DOHH2 (cell line): ENCODE measurements at regions not wholly inside any gene's neighbourhood (a gene's known extent, or its start where the extent isn't known, plus 50 kb on each side); places are given as distances from the start of the nearest gene placed in this dataset.

Experiments
- H3F3A ChIP-seq: fragments of 200-600 bp; sonication (generic), shearing (Covaris generic); 2 replicates; pipeline ENCODE4 v1.6.0; 2016; ENCODE audit warnings: antibody characterized with exemption, mild to moderate bottlenecking; ENCODE audit not compliant: control insufficient read depth, insufficient read depth
- H3K27ac ChIP-seq: fragments of 200-600 bp; sonication (generic); 2 replicates; pipeline ENCODE4 v1.5.1; 2014; ENCODE audit warnings: low read depth, mild to moderate bottlenecking, low read length, moderate library complexity
- H3K27me3 ChIP-seq: fragments of 200-600 bp; sonication (generic); 2 replicates; pipeline ENCODE4 v1.6.1; 2014; ENCODE audit warnings: mild to moderate bottlenecking, low read length, mixed read lengths; ENCODE audit not compliant: control insufficient read depth
- H3K36me3 ChIP-seq: fragments of 200-600 bp; sonication (generic); 2 replicates; pipeline ENCODE4 v1.6.1; 2014; ENCODE audit warnings: mild to moderate bottlenecking, low read length, moderate library complexity, mixed read lengths; ENCODE audit not compliant: control insufficient read depth
- H3K4me1 ChIP-seq: fragments of 200-600 bp; sonication (generic); 2 replicates; pipeline ENCODE4 v1.6.1; 2014; ENCODE audit warnings: mild to moderate bottlenecking, low read length, mixed read lengths; ENCODE audit not compliant: control insufficient read depth
- H3K4me2 ChIP-seq: fragments of 200-600 bp; sonication (generic); 2 replicates; pipeline ENCODE4 v1.6.0; 2014; ENCODE audit warnings: mild to moderate bottlenecking, low read length, moderate library complexity
- H3K4me3 ChIP-seq: fragments of 200-600 bp; sonication (generic); 2 replicates; pipeline ENCODE4 v1.5.1; 2014; ENCODE audit warnings: mild to moderate bottlenecking, low read length, mixed read lengths
- H3K79me2 ChIP-seq: fragments of 200-600 bp; sonication (generic); 2 replicates; pipeline ENCODE4 v1.6.1; 2014; ENCODE audit warnings: mild to moderate bottlenecking, low read length, mixed read lengths; ENCODE audit not compliant: control insufficient read depth
- H3K9me2 ChIP-seq: fragments of 200-600 bp; sonication (generic); replicated peaks from 2 replicates; pipeline ENCODE4 v1.6.1; 2014; ENCODE audit warnings: mild to moderate bottlenecking, low read length, mixed read lengths; ENCODE audit not compliant: control insufficient read depth
- H3K9me3 ChIP-seq: fragments of 200-600 bp; sonication (generic); 2 replicates; pipeline ENCODE4 v1.6.1; 2014; ENCODE audit warnings: antibody characterized with exemption, low read length, mixed read lengths; ENCODE audit not compliant: control insufficient read depth, insufficient read depth
- H4K20me1 ChIP-seq: fragments of 200-600 bp; sonication (generic); 2 replicates; pipeline ENCODE4 v1.6.0; 2014; ENCODE audit warnings: low read depth, mild to moderate bottlenecking, antibody characterized with exemption, low read length, moderate library complexity; ENCODE audit not compliant: control insufficient read depth, insufficient read depth
- CTCF ChIP-seq: fragments of 200-600 bp; sonication (generic); IDR thresholded peaks from one replicate; pipeline ENCODE4 v1.5.1; 2014; ENCODE audit warnings: antibody characterized with exemption, mild to moderate bottlenecking, low read depth, low read length; ENCODE audit not compliant: poor library complexity, severe bottlenecking
- EZH2phosphoT487 ChIP-seq: fragments of 200-600 bp; sonication (generic); IDR thresholded peaks from 2 replicates; pipeline ENCODE4 v1.6.1; 2017; ENCODE audit warnings: borderline replicate concordance, mild to moderate bottlenecking, antibody characterized with exemption, low read length, moderate library complexity, mixed read lengths

GRCh38 chr2:187155476-187155875 lies 292.6 kb downstream of the CALCRL start:
- Histone ChIP-seq H3K4me2 (no peak overlapping the region), H3K4me3 (no peak overlapping the region), H3K79me2 (no peaks in the 10 kb centered on the region), H3K9me2 (no peaks in the 10 kb centered on the region), H3K4me1 (no peaks in the 10 kb centered on the region), H3K27me3 (no peaks in the 10 kb centered on the region), H3K36me3 (no peaks in the 10 kb centered on the region), H3K27ac (no peak overlapping the region), H4K20me1 (no peaks in the 10 kb centered on the region), H3K9me3 (no peaks in the 10 kb centered on the region), H3F3A (no peaks in the 10 kb centered on the region)
- TF ChIP-seq EZH2phosphoT487 (no peak), CTCF (no peak)

- TF ChIP-seq CTCF = no peak
- no peak for TF ChIP-seq EZH2phosphoT487
- Histone ChIP-seq H3K4me1 (no peaks in the 10 kb centered on the region), H3K9me3 (no peaks in the 10 kb centered on the region), H3K27ac (no peak overlapping the region), H3K27me3 (no peaks in the 10 kb centered on the region), H3K4me2 (no peak overlapping the region), H3K4me3 (no peak overlapping the region), H3F3A (no peaks in the 10 kb centered on the region), H3K79me2 (no peaks in the 10 kb centered on the region), H3K9me2 (no peaks in the 10 kb centered on the region), H4K20me1 (no peaks in the 10 kb centered on the region), H3K36me3 (no peaks in the 10 kb centered on the region)
These were observed 297.4 kb downstream of the CALCRL start for GRCh38 chr2:187150670-187151069.

GRCh38 chr2:187148059-187148714 lies 299.2 kb upstream of the ZSWIM2 start:
- no peaks in the 10 kb centered on the region for H3F3A ChIP-seq
- H4K20me1 ChIP-seq = no peaks in the 10 kb centered on the region
- no peak overlapping the region for H3K4me2 ChIP-seq
- no peaks in the 10 kb centered on the region for H3K27me3 ChIP-seq
- H3K36me3 ChIP-seq = no peaks in the 10 kb centered on the region
- no peaks in the 10 kb centered on the region for H3K9me3 ChIP-seq
- no peaks in the 10 kb centered on the region for H3K9me2 ChIP-seq
- no peaks in the 10 kb centered on the region for H3K4me1 ChIP-seq
- TF ChIP-seq CTCF (no peak), EZH2phosphoT487 (no peak)
- H3K27ac ChIP-seq = no peak overlapping the region
- H3K79me2 ChIP-seq = no peaks in the 10 kb centered on the region
- H3K4me3 ChIP-seq = no peak overlapping the region
